H9 (cell line): ENCODE measurements at regions not wholly inside any gene's neighbourhood (a gene's known extent, or its start where the extent isn't known, plus 50 kb on each side); places are given as distances from the start of the nearest gene placed in this dataset.

Source experiments
- DNase-seq: peaks from one replicate; pipeline ENCODE4 v3.0.0-alpha.2; 2017
- H2AFZ ChIP-seq: one replicate; pipeline ENCODE4 v1.6.1; 2013; ENCODE audit warnings: mild to moderate bottlenecking, low read length, control low read depth, moderate library complexity
- H2AK5ac ChIP-seq: 2 replicates; pipeline ENCODE4 v1.6.1; 2013; ENCODE audit warnings: low read length, control low read depth, mixed read lengths; ENCODE audit not compliant: insufficient read length
- H2BK120ac ChIP-seq: one replicate; pipeline ENCODE4 v1.6.1; 2013; ENCODE audit warnings: low read depth, mild to moderate bottlenecking, low read length, control low read depth, inconsistent platforms; ENCODE audit not compliant: poor library complexity, severe bottlenecking
- H2BK12ac ChIP-seq: 2 replicates; pipeline ENCODE4 v1.6.1; 2013; ENCODE audit warnings: low read length, control low read depth, mixed read lengths, low read depth; ENCODE audit not compliant: insufficient read length
- H2BK15ac ChIP-seq: 2 replicates; pipeline ENCODE4 v1.6.1; 2013; ENCODE audit warnings: low read depth, low read length, control low read depth
- H2BK20ac ChIP-seq: one replicate; pipeline ENCODE4 v1.6.1; 2013; ENCODE audit warnings: low read depth, mild to moderate bottlenecking, low read length, control low read depth, inconsistent platforms; ENCODE audit not compliant: poor library complexity, severe bottlenecking
- H2BK5ac ChIP-seq: 2 replicates; pipeline ENCODE4 v1.6.1; 2013; ENCODE audit warnings: low read length, control low read depth, mixed read lengths; ENCODE audit not compliant: insufficient read length
- H3K14ac ChIP-seq: 2 replicates; pipeline ENCODE4 v1.6.1; 2013; ENCODE audit warnings: low read length, control low read depth; ENCODE audit not compliant: insufficient read depth
- H3K18ac ChIP-seq: 2 replicates; pipeline ENCODE4 v1.6.1; 2013; ENCODE audit warnings: low read depth, mild to moderate bottlenecking, mixed read lengths, low read length, control low read depth; ENCODE audit not compliant: insufficient read length
- H3K23ac ChIP-seq: 2 replicates; pipeline ENCODE4 v1.6.1; 2013; ENCODE audit warnings: low read length, control low read depth, mixed read lengths, low read depth; ENCODE audit not compliant: insufficient read length
- H3K23me2 ChIP-seq: 2 replicates; pipeline ENCODE4 v1.6.1; 2013; ENCODE audit warnings: low read depth, mild to moderate bottlenecking, mixed read lengths, low read length, control low read depth; ENCODE audit not compliant: insufficient read length, poor library complexity, severe bottlenecking
- H3K27ac ChIP-seq: 2 replicates; pipeline ENCODE4 v1.5.1; 2013; ENCODE audit warnings: low read length, control low read depth, mixed read lengths, low read depth; ENCODE audit not compliant: insufficient read length
- H3K27me3 ChIP-seq: 2 replicates; pipeline ENCODE4 v1.6.1; 2013; ENCODE audit warnings: low read length, control low read depth, inconsistent platforms; ENCODE audit not compliant: insufficient read depth
- H3K4ac ChIP-seq: 2 replicates; pipeline ENCODE4 v1.6.1; 2013; ENCODE audit warnings: low read depth, mild to moderate bottlenecking, control low read depth, inconsistent platforms, low read length, moderate library complexity
- H3K4me1 ChIP-seq: 2 replicates; pipeline ENCODE4 v1.6.1; 2013; ENCODE audit warnings: low read length, control low read depth, inconsistent platforms; ENCODE audit not compliant: insufficient read depth
- H3K4me2 ChIP-seq: 2 replicates; pipeline ENCODE4 v1.6.1; 2013; ENCODE audit warnings: low read length, control low read depth, mixed read lengths; ENCODE audit not compliant: insufficient read length, insufficient read depth
- H3K56ac ChIP-seq: 2 replicates; pipeline ENCODE4 v1.6.1; 2013; ENCODE audit warnings: low read depth, mild to moderate bottlenecking, mixed read lengths, low read length, control low read depth; ENCODE audit not compliant: insufficient read length
- H3K79me1 ChIP-seq: 2 replicates; pipeline ENCODE4 v1.6.1; 2013; ENCODE audit warnings: low read depth, mild to moderate bottlenecking, moderate library complexity, low read length, control low read depth, inconsistent platforms; ENCODE audit not compliant: insufficient read depth, poor library complexity, severe bottlenecking
- H3K79me2 ChIP-seq: 2 replicates; pipeline ENCODE4 v1.6.1; 2013; ENCODE audit warnings: low read length, control low read depth, inconsistent platforms; ENCODE audit not compliant: insufficient read depth
- H3K9ac ChIP-seq: 2 replicates; pipeline ENCODE4 v1.6.1; 2013; ENCODE audit warnings: low read length, control low read depth, mixed read lengths; ENCODE audit not compliant: insufficient read length; ENCODE audit errors: extremely low read depth
- H3K9me3 ChIP-seq: one replicate; pipeline ENCODE4 v1.6.1; 2013; ENCODE audit warnings: low read depth, low read length, inconsistent platforms; ENCODE audit not compliant: control insufficient read depth
- H3T11ph ChIP-seq: one replicate; pipeline ENCODE4 v1.6.1; 2013; ENCODE audit warnings: mild to moderate bottlenecking, low read length, control low read depth, inconsistent platforms
- H4K20me1 ChIP-seq: one replicate; pipeline ENCODE4 v1.6.1; 2013; ENCODE audit not compliant: control insufficient read depth, insufficient read length, insufficient read depth
- H4K5ac ChIP-seq: 2 replicates; pipeline ENCODE4 v1.6.1; 2013; ENCODE audit warnings: low read depth, mild to moderate bottlenecking, mixed read lengths, low read length, control low read depth; ENCODE audit not compliant: insufficient read length
- H4K8ac ChIP-seq: replicated peaks from 2 replicates; pipeline ENCODE4 v1.6.1; 2013; ENCODE audit warnings: low read length, control low read depth, mixed read lengths, low read depth; ENCODE audit not compliant: insufficient read length
- H4K91ac ChIP-seq: 2 replicates; pipeline ENCODE4 v1.6.1; 2013; ENCODE audit warnings: low read depth, mild to moderate bottlenecking, moderate library complexity, mixed read lengths, low read length, control low read depth; ENCODE audit not compliant: insufficient read length
- H3K27ac Mint-ChIP-seq, 3 experiments: 2 replicates in 2 of 3; 3 replicates in 1 of 3; pipeline ENCODE4 v1.8.0; 2020 to 2021; ENCODE audit warnings: mixed read lengths in 3 of 3, mild to moderate bottlenecking in 1 of 3, moderate library complexity in 1 of 3
- H3K27me3 Mint-ChIP-seq: 2 replicates; pipeline ENCODE4 v1.8.0; 2021; ENCODE audit warnings: low read depth, mild to moderate bottlenecking, moderate library complexity, mixed read lengths
- H3K36me3 Mint-ChIP-seq, 3 experiments: 2 replicates in 2 of 3; 3 replicates in 1 of 3; pipeline ENCODE4 v1.8.0; 2020 to 2021; ENCODE audit warnings: low read depth in 3 of 3, mixed read lengths in 3 of 3; ENCODE audit not compliant: insufficient read depth in 1 of 3
- H3K4me1 Mint-ChIP-seq, 2 experiments: 2 replicates each; pipeline ENCODE4 v1.8.0; 2020; ENCODE audit warnings: mixed read lengths in 2 of 2
- H3K4me3 Mint-ChIP-seq, 2 experiments: 2 replicates in 1 of 2; 3 replicates in 1 of 2; pipeline ENCODE4 v1.8.0; 2020 to 2021; ENCODE audit warnings: mild to moderate bottlenecking in 2 of 2, mixed read lengths in 2 of 2, moderate library complexity in 1 of 2
- H3K9me3 Mint-ChIP-seq, 2 experiments: 2 replicates in 1 of 2; 3 replicates in 1 of 2; pipeline ENCODE4 v1.8.0; 2020; ENCODE audit warnings: mild to moderate bottlenecking in 2 of 2, mixed read lengths in 2 of 2, moderate library complexity in 1 of 2
- CTCF ChIP-seq: fragments of 200-600 bp; sonication (generic); conservative IDR thresholded peaks from 3 replicates; pipeline ENCODE4 v1.8.0; 2021; ENCODE audit warnings: antibody characterized with exemption, mild to moderate bottlenecking
- WGBS: extraction: QIAGEN DNeasy Blood & Tissue Kit; methylation state at CpG from one replicate; pipeline ENCODE4 v1.1.7; 2013; ENCODE audit warnings: missing lambda C conversion rate, low lambda C conversion rate, mixed read lengths; ENCODE audit not compliant: insufficient read length; ENCODE audit errors: extremely low coverage; 5-methylcytosine and 5-hydroxymethylcytosine counted together

GRCh38 chr4:156594624-156595023, 377.0 kb downstream of the PDGFC start:
- H3K27ac Mint-ChIP-seq: no peak overlapping the region
- H3K9ac ChIP-seq: no peak overlapping the region
- H2BK120ac ChIP-seq: no peak overlapping the region
- peaks cover 8 to 11% of the 10 kb centered on the region in 2 experiments for H3K4me1 Mint-ChIP-seq
- no peak overlapping the region for H3K4me2 ChIP-seq
- no peak overlapping the region for H3K18ac ChIP-seq
- no peak overlapping the region for H3K14ac ChIP-seq
- no peak overlapping the region for H3K23ac ChIP-seq
- peaks cover 2 to 3% of the 10 kb centered on the region in 2 experiments; a peak in 4 of 5 replicates for H3K9me3 Mint-ChIP-seq
- no peak overlapping the region for H2BK15ac ChIP-seq
- H3K4ac ChIP-seq: no peak overlapping the region
- H3K79me1 ChIP-seq: no peaks in the 10 kb centered on the region
- no peaks in the 10 kb centered on the region for H3K79me2 ChIP-seq
- no peak overlapping the region for H3K4me3 Mint-ChIP-seq
- H4K20me1 ChIP-seq: no peaks in the 10 kb centered on the region
- no peaks in the 10 kb centered on the region for H3K4me1 ChIP-seq
- no peak overlapping the region for H3K27ac ChIP-seq
- H4K5ac ChIP-seq: no peak overlapping the region
- H2BK12ac ChIP-seq: no peak overlapping the region
- H3K9me3 ChIP-seq: no peaks in the 10 kb centered on the region
- no peaks in the 10 kb centered on the region for H3K27me3 Mint-ChIP-seq
- H4K8ac ChIP-seq: no peak overlapping the region
- H3K27me3 ChIP-seq: no peaks in the 10 kb centered on the region
- no peak for DNase-seq
- H2AFZ ChIP-seq: no peak overlapping the region
- no peak overlapping the region for H4K91ac ChIP-seq
- H2AK5ac ChIP-seq: no peak overlapping the region
- no peak overlapping the region for H2BK5ac ChIP-seq
- peaks cover 1 to 2% (median 2%) of the 10 kb centered on the region in 3 experiments; a peak in 5 of 7 replicates for H3K36me3 Mint-ChIP-seq
- TF ChIP-seq CTCF: no peak
- H3K23me2 ChIP-seq: no peaks in the 10 kb centered on the region
- H3T11ph ChIP-seq: no peak overlapping the region
- no peak overlapping the region for H3K56ac ChIP-seq
- WGBS: no CpG with 5 or more reads among the region's 3 CpGs
- H2BK20ac ChIP-seq: no peak overlapping the region
